ENCODE measurements at regions not wholly inside any gene's neighbourhood (a gene's known extent, or its start where the extent isn't known, plus 50 kb on each side); places are given as distances from the start of the nearest gene placed in this dataset.
A peak's percentile ranks its signal among the peaks of the same experiment; 100 is the strongest.

DNA sequence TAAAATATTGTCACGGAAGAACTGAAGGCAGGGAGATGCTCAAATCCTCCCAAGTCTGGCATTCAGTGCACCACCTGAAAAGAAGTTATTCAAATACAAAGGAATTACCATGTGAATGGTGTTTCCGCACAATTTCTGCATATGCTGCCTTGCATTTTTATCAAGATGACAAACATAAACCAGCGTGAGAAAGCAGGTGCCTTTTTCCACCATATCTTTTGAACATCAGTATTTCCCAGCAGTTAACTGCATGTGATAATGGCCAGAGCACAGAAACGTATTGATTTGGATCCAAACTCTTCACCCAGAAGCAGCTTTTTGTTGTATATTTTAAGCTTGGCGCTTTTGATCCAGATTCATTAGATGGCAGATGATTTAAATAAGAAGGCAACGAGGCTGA lies 808.0 kb downstream of the TLE1 start:
- Histone ChIP-seq H3K4me3 (ENCODE audit: low read length) (peak overlapping the region; percentile 1), H3K27me3 (ENCODE audit: control insufficient read depth, insufficient read depth, low read length) (no peaks in the 10 kb centered on the region), H3K9me3 (ENCODE audit: control insufficient read depth, low read depth, low read length) (no peaks in the 10 kb centered on the region), H3K36me3 (ENCODE audit: control insufficient read depth, low read depth, low read length) (no peaks in the 10 kb centered on the region), H3K27ac (ENCODE audit: low read length) (no peak overlapping the region), H3K9ac (ENCODE audit: low read length) (no peak overlapping the region), H3K4me1 (ENCODE audit: control insufficient read depth, low read depth, low read length) (peaks cover 17% of the 10 kb centered on the region)

DNA sequence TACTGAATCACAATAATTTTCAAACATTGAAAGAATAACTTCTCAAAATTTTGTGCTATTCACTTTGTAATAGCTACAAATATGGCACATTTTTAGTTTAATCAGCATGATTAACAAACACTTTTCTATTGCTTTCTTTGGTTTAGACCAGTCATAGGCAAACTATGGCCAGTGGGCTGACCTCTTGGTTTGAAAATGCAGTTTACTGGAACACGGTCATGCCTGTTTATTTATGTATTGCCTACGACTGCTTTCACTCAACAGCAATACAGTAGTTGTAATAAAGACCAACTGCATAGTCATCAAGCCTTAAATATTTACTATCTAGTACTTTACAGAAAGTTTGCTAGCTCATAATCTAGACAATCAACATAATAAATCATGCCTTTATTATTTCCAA lies 810.8 kb downstream of the TLE1 start:
- peaks cover 23% of the 10 kb centered on the region for H3K4me1 ChIP-seq (ENCODE audit: control insufficient read depth, low read depth, low read length)
- H3K27ac ChIP-seq (ENCODE audit: low read length): no peak overlapping the region
- H3K36me3 ChIP-seq (ENCODE audit: control insufficient read depth, low read depth, low read length): no peaks in the 10 kb centered on the region
- H3K27me3 ChIP-seq (ENCODE audit: control insufficient read depth, insufficient read depth, low read length): no peaks in the 10 kb centered on the region
- no peaks in the 10 kb centered on the region for H3K9me3 ChIP-seq (ENCODE audit: control insufficient read depth, low read depth, low read length)
- no peak overlapping the region for H3K9ac ChIP-seq (ENCODE audit: low read length)
- no peak overlapping the region for H3K4me3 ChIP-seq (ENCODE audit: low read length)

DNA sequence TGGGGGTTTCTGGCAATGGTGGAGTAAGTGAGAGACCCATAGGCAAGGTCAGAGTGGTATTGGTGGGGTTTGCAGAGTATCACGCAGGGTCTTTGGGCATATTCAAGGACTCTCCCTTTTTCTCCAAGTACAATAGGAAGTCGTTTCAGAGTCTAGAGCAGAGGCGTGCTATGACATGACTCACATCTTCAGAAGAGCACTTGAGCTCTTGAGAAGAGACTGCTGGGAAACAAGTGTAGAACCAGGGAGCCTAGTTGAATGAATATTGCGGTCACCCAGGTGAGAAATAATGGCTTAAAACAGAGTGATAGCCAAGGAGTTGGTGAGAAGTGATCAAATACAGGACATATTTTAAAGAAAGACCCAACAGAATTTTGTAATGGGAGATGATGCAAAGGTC lies 813.4 kb downstream of the TLE1 start:
- Histone ChIP-seq H3K27me3 (ENCODE audit: control insufficient read depth, insufficient read depth, low read length) (no peaks in the 10 kb centered on the region), H3K4me3 (ENCODE audit: low read length) (no peak overlapping the region), H3K9me3 (ENCODE audit: control insufficient read depth, low read depth, low read length) (no peaks in the 10 kb centered on the region), H3K9ac (ENCODE audit: low read length) (no peak overlapping the region), H3K27ac (ENCODE audit: low read length) (no peak overlapping the region), H3K4me1 (ENCODE audit: control insufficient read depth, low read depth, low read length) (peaks cover 8% of the 10 kb centered on the region), H3K36me3 (ENCODE audit: control insufficient read depth, low read depth, low read length) (no peaks in the 10 kb centered on the region)

DNA sequence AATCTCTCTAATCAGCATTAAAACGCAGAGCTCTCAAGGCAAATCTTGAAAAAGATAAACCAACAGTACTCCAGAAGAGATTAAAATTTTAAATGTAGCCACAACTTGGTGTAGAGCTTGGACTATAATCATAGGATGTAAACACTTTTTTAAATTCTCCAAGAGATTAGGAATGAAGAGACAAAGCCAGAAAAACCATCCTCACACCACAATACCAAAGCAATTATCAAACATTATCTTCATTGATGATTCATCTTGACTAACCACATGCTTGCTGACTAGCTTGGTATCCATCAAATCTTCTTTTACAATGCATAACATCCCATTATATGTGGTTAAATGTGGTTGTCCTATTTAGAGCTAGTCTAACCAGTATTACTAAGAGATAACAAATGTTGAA lies 815.1 kb downstream of the TLE1 start:
- Histone ChIP-seq H3K9ac (ENCODE audit: low read length) (no peak overlapping the region), H3K27me3 (ENCODE audit: control insufficient read depth, insufficient read depth, low read length) (no peaks in the 10 kb centered on the region), H3K4me1 (ENCODE audit: control insufficient read depth, low read depth, low read length) (peaks cover 6% of the 10 kb centered on the region), H3K9me3 (ENCODE audit: control insufficient read depth, low read depth, low read length) (no peaks in the 10 kb centered on the region), H3K4me3 (ENCODE audit: low read length) (no peak overlapping the region), H3K36me3 (ENCODE audit: control insufficient read depth, low read depth, low read length) (no peaks in the 10 kb centered on the region), H3K27ac (ENCODE audit: low read length) (no peak overlapping the region)

DNA sequence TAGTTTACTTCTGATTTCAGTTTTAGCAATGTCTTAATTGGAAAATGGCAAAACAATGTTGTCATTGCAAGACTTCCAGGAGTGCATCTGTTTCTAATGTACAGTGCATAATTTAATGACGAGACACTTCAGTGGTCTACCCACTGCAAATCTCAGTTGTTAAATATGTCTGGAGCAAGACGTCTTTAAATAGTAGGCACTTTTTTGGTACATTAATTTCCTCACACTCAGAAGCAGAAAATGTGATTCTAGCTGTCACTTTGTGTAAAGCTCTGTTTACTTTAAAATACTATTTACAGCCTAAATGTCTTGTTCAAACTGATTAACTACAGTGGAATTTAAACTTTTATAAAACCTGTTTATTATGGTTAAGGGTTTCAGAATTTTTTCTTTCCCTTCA lies 815.5 kb downstream of the TLE1 start:
- no peaks in the 10 kb centered on the region for H3K9me3 ChIP-seq (ENCODE audit: control insufficient read depth, low read depth, low read length)
- no peaks in the 10 kb centered on the region for H3K27me3 ChIP-seq (ENCODE audit: control insufficient read depth, insufficient read depth, low read length)
- H3K9ac ChIP-seq (ENCODE audit: low read length): no peak overlapping the region
- H3K27ac ChIP-seq (ENCODE audit: low read length): no peak overlapping the region
- no peaks in the 10 kb centered on the region for H3K36me3 ChIP-seq (ENCODE audit: control insufficient read depth, low read depth, low read length)
- no peak overlapping the region for H3K4me3 ChIP-seq (ENCODE audit: low read length)
- peaks cover 6% of the 10 kb centered on the region for H3K4me1 ChIP-seq (ENCODE audit: control insufficient read depth, low read depth, low read length)

DNA sequence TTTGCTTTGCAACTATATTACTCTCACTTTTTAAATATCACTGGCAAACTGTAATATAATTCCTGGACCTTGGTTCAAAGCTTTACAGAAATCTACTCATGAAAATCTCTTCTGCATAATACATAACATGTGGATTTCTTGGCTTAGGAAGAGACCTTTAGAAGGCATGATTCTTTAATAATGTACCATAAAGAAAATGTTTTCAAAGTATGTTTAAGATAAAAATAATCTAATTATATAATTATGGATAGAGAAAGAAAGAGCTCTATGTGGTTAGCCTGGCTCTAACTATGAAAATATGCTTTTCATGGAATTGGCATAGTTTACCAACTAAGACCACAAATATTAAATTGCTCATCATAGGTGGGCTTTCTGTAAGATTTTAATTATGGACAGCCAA lies 817.8 kb downstream of the TLE1 start:
- H3K36me3 ChIP-seq (ENCODE audit: control insufficient read depth, low read depth, low read length): no peaks in the 10 kb centered on the region
- H3K4me3 ChIP-seq (ENCODE audit: low read length): no peak overlapping the region
- H3K9ac ChIP-seq (ENCODE audit: low read length): no peak overlapping the region
- H3K27me3 ChIP-seq (ENCODE audit: control insufficient read depth, insufficient read depth, low read length): no peaks in the 10 kb centered on the region
- peaks cover 6% of the 10 kb centered on the region for H3K4me1 ChIP-seq (ENCODE audit: control insufficient read depth, low read depth, low read length)
- no peak overlapping the region for H3K27ac ChIP-seq (ENCODE audit: low read length)
- no peaks in the 10 kb centered on the region for H3K9me3 ChIP-seq (ENCODE audit: control insufficient read depth, low read depth, low read length)

DNA sequence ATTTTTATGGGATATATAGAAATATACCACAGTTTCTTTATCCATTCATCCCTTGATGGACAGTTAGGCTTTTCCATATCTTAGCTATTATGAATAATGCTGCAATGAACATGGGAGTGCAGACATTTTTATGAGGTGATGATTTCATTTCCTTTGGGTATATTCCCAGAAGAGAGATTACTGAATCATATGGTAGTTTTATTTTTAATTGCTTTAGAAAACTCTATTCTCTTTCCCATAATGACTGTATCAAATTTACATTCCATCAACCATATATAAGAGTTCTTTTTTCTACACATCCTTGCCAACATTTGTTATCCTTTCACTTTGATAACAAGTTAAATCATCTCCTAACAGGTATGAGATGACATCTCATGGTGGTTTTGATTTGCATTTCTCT lies 821.6 kb downstream of the TLE1 start:
- no peaks in the 10 kb centered on the region for H3K4me1 ChIP-seq (ENCODE audit: control insufficient read depth, low read depth, low read length)
- H3K4me3 ChIP-seq (ENCODE audit: low read length): no peak overlapping the region
- H3K27me3 ChIP-seq (ENCODE audit: control insufficient read depth, insufficient read depth, low read length): no peaks in the 10 kb centered on the region
- H3K27ac ChIP-seq (ENCODE audit: low read length): no peak overlapping the region
- no peaks in the 10 kb centered on the region for H3K9me3 ChIP-seq (ENCODE audit: control insufficient read depth, low read depth, low read length)
- no peak overlapping the region for H3K9ac ChIP-seq (ENCODE audit: low read length)
- no peaks in the 10 kb centered on the region for H3K36me3 ChIP-seq (ENCODE audit: control insufficient read depth, low read depth, low read length)

DNA sequence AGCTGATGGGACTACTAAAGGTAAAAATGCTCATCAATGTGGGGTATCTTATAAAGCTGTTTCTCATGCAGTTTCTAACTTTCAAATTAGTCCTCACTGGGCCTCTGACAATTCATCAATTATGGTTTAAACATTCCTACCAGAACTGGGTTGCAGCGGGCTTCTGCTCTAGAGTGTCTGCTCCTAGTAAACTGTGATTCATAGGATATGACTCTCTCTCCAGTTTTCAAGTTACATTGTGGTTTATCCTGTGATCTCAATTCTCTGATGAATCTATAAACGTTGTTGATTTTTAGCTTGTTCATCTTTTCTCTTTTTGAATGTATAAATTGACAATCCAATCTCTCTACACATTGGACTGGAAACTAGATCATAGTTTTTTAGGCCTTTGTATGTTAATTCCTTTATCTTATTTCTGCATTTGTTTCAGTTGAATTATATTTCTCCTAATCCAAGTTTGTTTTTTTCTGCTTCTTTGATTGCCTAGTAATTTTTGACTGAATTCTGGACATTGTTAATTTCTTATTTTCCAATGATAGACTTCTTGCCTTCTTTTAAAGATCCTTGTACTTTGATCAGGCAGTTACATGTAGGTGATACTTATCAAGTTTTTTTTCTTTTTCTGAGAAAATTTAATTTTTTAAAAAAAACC lies 822.6 kb downstream of the TLE1 start:
- Histone ChIP-seq H3K27ac (ENCODE audit: low read length) (no peak overlapping the region), H3K4me3 (ENCODE audit: low read length) (no peak overlapping the region), H3K9me3 (ENCODE audit: control insufficient read depth, low read depth, low read length) (no peaks in the 10 kb centered on the region), H3K36me3 (ENCODE audit: control insufficient read depth, low read depth, low read length) (no peaks in the 10 kb centered on the region), H3K27me3 (ENCODE audit: control insufficient read depth, insufficient read depth, low read length) (no peaks in the 10 kb centered on the region), H3K4me1 (ENCODE audit: control insufficient read depth, low read depth, low read length) (no peaks in the 10 kb centered on the region), H3K9ac (ENCODE audit: low read length) (no peak overlapping the region)

DNA sequence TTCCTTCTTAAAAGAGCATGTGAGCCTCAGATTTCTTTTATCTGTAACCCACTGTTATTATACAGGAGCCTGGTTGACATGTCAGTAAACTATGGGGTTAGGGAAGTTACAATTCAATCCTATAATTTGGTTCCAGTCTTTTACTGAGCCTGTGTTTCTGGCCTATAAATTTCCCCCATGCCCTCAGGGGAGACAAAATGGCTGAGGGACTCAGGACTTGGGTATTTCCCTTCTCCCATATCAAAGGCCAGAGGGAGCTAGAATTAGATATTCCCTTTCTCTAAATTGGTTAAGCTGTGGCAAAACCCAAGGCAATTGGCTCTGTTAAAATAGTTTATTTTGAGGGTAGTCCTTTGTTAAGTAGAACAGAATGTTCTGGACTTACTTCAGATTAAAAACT lies 823.2 kb downstream of the TLE1 start:
- H3K27me3 ChIP-seq (ENCODE audit: control insufficient read depth, insufficient read depth, low read length): no peaks in the 10 kb centered on the region
- H3K9ac ChIP-seq (ENCODE audit: low read length): no peak overlapping the region
- H3K4me3 ChIP-seq (ENCODE audit: low read length): no peak overlapping the region

DNA sequence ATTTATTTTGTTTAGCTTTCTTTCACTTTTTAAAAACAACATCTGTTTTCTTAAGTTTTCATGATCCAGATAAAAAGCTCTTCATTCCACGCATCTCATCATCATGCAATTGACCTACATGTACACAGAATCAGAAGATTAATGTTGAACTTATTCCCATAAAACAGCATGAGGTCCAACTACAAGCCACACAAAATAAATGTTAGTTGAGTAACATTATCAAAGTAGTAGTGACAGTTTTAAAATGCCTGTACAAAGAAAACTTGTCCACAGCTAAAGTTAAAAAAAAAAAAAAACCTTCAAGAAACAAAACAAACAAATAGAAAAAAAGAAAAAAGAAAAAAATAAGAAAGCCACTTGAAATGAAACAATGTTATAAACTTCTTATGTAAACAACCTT lies 846.3 kb downstream of the TLE1 start:
- H3K27me3 ChIP-seq (ENCODE audit: control insufficient read depth, insufficient read depth, low read length): no peaks in the 10 kb centered on the region
- H3K4me1 ChIP-seq (ENCODE audit: control insufficient read depth, low read depth, low read length): no peaks in the 10 kb centered on the region
- no peaks in the 10 kb centered on the region for H3K9me3 ChIP-seq (ENCODE audit: control insufficient read depth, low read depth, low read length)
- no peaks in the 10 kb centered on the region for H3K36me3 ChIP-seq (ENCODE audit: control insufficient read depth, low read depth, low read length)
- no peak overlapping the region for H3K27ac ChIP-seq (ENCODE audit: low read length)
- no peak overlapping the region for H3K9ac ChIP-seq (ENCODE audit: low read length)
- H3K4me3 ChIP-seq (ENCODE audit: low read length): no peak overlapping the region

More for the DNA sequence above, 823.2 kb downstream of the TLE1 start:
- no peaks in the 10 kb centered on the region for H3K4me1 ChIP-seq (ENCODE audit: control insufficient read depth, low read depth, low read length)
- no peaks in the 10 kb centered on the region for H3K36me3 ChIP-seq (ENCODE audit: control insufficient read depth, low read depth, low read length)
- H3K27ac ChIP-seq (ENCODE audit: low read length): no peak overlapping the region
- no peaks in the 10 kb centered on the region for H3K9me3 ChIP-seq (ENCODE audit: control insufficient read depth, low read depth, low read length)

DNA sequence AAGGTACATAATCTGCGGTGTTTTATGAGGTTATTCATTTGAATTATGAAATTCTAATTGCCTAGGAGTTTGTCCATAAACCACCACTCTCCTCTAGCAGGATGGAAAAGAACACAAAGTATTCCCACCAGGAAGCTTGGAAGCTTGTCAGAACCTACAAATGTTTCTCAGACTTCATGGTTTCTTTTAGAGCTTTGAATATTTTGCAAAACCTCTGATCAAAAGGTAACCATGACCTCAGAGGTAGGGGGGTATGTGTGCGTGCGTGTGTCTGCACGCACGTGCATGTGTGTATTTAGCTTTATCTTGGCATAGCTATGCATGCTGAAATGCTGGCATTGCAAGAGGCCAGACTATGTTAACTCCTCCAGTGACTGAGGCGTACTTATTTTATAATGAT lies 847.0 kb downstream of the TLE1 start:
- Histone ChIP-seq H3K36me3 (ENCODE audit: control insufficient read depth, low read depth, low read length) (no peaks in the 10 kb centered on the region), H3K4me1 (ENCODE audit: control insufficient read depth, low read depth, low read length) (no peaks in the 10 kb centered on the region), H3K27ac (ENCODE audit: low read length) (no peak overlapping the region), H3K4me3 (ENCODE audit: low read length) (no peak overlapping the region), H3K9me3 (ENCODE audit: control insufficient read depth, low read depth, low read length) (no peaks in the 10 kb centered on the region), H3K27me3 (ENCODE audit: control insufficient read depth, insufficient read depth, low read length) (no peaks in the 10 kb centered on the region), H3K9ac (ENCODE audit: low read length) (no peak overlapping the region)

DNA sequence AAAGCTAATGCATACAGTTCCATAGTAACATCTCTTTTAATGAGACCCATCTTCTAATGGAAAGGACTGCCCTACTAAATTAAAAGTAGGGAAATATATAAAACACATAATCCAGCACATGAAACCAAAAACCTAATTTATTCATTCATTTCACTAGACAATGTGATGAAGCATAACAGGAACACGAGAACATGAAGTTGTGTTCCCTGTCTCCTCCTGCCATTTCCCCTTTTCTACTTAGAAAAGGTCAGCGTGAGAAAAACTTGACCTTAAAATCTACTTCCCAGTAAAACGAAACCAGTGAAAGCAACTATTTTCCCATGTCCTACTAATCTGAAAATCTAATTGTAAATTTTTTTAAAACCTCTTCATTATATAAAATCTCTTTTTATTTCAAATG lies 847.5 kb downstream of the TLE1 start:
- no peaks in the 10 kb centered on the region for H3K4me1 ChIP-seq (ENCODE audit: control insufficient read depth, low read depth, low read length)
- no peaks in the 10 kb centered on the region for H3K27me3 ChIP-seq (ENCODE audit: control insufficient read depth, insufficient read depth, low read length)
- H3K9ac ChIP-seq (ENCODE audit: low read length): no peak overlapping the region
- no peak overlapping the region for H3K27ac ChIP-seq (ENCODE audit: low read length)
- H3K4me3 ChIP-seq (ENCODE audit: low read length): no peak overlapping the region
- no peaks in the 10 kb centered on the region for H3K36me3 ChIP-seq (ENCODE audit: control insufficient read depth, low read depth, low read length)
- no peaks in the 10 kb centered on the region for H3K9me3 ChIP-seq (ENCODE audit: control insufficient read depth, low read depth, low read length)

Data from iPS-18a (cell line).